GM12878 (cell line): ENCODE measurements at regions not wholly inside any gene's neighbourhood (a gene's known extent, or its start where the extent isn't known, plus 50 kb on each side); places are given as distances from the start of the nearest gene placed in this dataset.

Source experiments
- ATAC-seq: fragments of 200-7000 bp; cut with Tn5 transposase; 3 replicates; pipeline ENCODE4 v1.9.1; 2020; ENCODE audit warnings: mild to moderate bottlenecking, moderate library complexity
- BruUV-seq: library from RNA; stranded (reverse); fragments of 400-500 nt; replicated peaks from 2 replicates; lab custom pipeline; 2021; lab: Mats Ljungman, UMichigan
- CTCF ChIA-PET: fragments of 300-600 bp; sonication (Branson Sonifier 250); formaldehyde crosslinking; extraction: SDS; loops from one replicate; lab custom pipeline; 2021; ENCODE audit warnings: inconsistent platforms; lab: Yijun Ruan, JAX
- POLR2A ChIA-PET: fragments of 350-600 bp; formaldehyde crosslinking; extraction: SDS; loops from one replicate; lab custom pipeline; 2021; ENCODE audit warnings: inconsistent platforms; lab: Charles Lee
- RAD21 ChIA-PET: fragments of 300-600 bp; sonication (Branson Sonifier 250); formaldehyde crosslinking; loops from one replicate; lab custom pipeline; 2023; ENCODE audit warnings: antibody characterized with exemption; ENCODE audit not compliant: unreplicated experiment; lab: Charles Lee
- SMC1A ChIA-PET: fragments of 300-600 bp; sonication (Branson Sonifier 250); formaldehyde crosslinking; loops from one replicate; lab custom pipeline; 2023; ENCODE audit not compliant: unreplicated experiment, uncharacterized antibody; lab: Charles Lee
- DNase-seq: peaks from one replicate; pipeline ENCODE4 v3.0.0-alpha.2; 2011; ENCODE audit warnings: low read depth, low spot score
- FAIRE-seq: peaks from 3 replicates; lab custom pipeline; 2011; peaks lifted over from hg19 to GRCh38; lab: Jason Lieb, UNC
- H2AFZ ChIP-seq: 2 replicates; pipeline ENCODE4 v1.6.0; 2011; ENCODE audit warnings: low read depth, low read length, control low read depth; ENCODE audit not compliant: control insufficient read depth
- H3K27ac ChIP-seq: 2 replicates; pipeline ENCODE4 v1.5.1; 2011; ENCODE audit warnings: control low read depth; ENCODE audit not compliant: control insufficient read depth, insufficient read depth
- H3K27me3 ChIP-seq, 2 experiments: replicated peaks in 1 of 2; 2 replicates each; pipeline versions ENCODE4 v1.6.0 to v1.6.1; 2011; ENCODE audit warnings: low read length in 1 of 2; ENCODE audit not compliant: control insufficient read depth in 2 of 2, insufficient read depth in 2 of 2
- H3K36me3 ChIP-seq, 2 experiments: 2 replicates each; pipeline ENCODE4 v1.5.1; 2011; ENCODE audit warnings: low read length in 1 of 2; ENCODE audit not compliant: control insufficient read depth in 2 of 2, insufficient read depth in 2 of 2
- H3K4me1 ChIP-seq: 2 replicates; pipeline ENCODE4 v1.6.1; 2011; ENCODE audit warnings: mild to moderate bottlenecking, low read length, moderate library complexity, mixed read lengths; ENCODE audit not compliant: control insufficient read depth, insufficient read depth
- H3K4me2 ChIP-seq: 2 replicates; pipeline ENCODE4 v1.6.0; 2011; ENCODE audit warnings: control low read depth; ENCODE audit not compliant: control insufficient read depth, insufficient read depth
- H3K4me3 ChIP-seq: fragments of 200-600 bp; sonication (generic); 2 replicates; pipeline ENCODE4 v1.5.1; 2016
- H3K79me2 ChIP-seq: 2 replicates; pipeline ENCODE4 v1.6.0; 2011; ENCODE audit warnings: low read length; ENCODE audit not compliant: control insufficient read depth, insufficient read depth
- H3K9ac ChIP-seq: 2 replicates; pipeline ENCODE4 v1.8.0; 2011; ENCODE audit warnings: low read length, control low read depth, mixed read lengths; ENCODE audit not compliant: control insufficient read depth, insufficient read depth
- H3K9me3 ChIP-seq: replicated peaks from 3 replicates; pipeline ENCODE4 v1.5.1; 2011; ENCODE audit warnings: mild to moderate bottlenecking, low read length; ENCODE audit not compliant: control insufficient read depth, insufficient read depth
- H4K20me1 ChIP-seq: 2 replicates; pipeline ENCODE4 v1.6.0; 2011; ENCODE audit not compliant: control insufficient read depth, insufficient read depth
- BACH1 ChIP-seq: fragments of 450-650 bp; IDR thresholded peaks from 2 replicates; pipeline ENCODE4 v1.6.1; 2017; ENCODE audit warnings: mild to moderate bottlenecking, borderline replicate concordance
- CREB1 ChIP-seq: IDR thresholded peaks from 2 replicates; pipeline ENCODE4 v1.6.1; 2012; ENCODE audit warnings: low read depth, mild to moderate bottlenecking, inconsistent platforms
- E4F1 ChIP-seq: fragments of 450-650 bp; IDR thresholded peaks from 2 replicates; pipeline ENCODE4 v1.6.1; 2018; ENCODE audit warnings: borderline replicate concordance, mild to moderate bottlenecking; ENCODE audit not compliant: partially characterized antibody
- HDAC6 ChIP-seq: fragments of 200-600 bp; sonication (generic); IDR thresholded peaks from one replicate; pipeline ENCODE4 v1.8.0; 2017; ENCODE audit warnings: antibody characterized with exemption; ENCODE audit not compliant: unreplicated experiment
- MEF2B ChIP-seq: fragments of 450-650 bp; IDR thresholded peaks from 2 replicates; pipeline ENCODE4 v1.6.1; 2018; ENCODE audit warnings: mild to moderate bottlenecking, moderate library complexity; ENCODE audit not compliant: partially characterized antibody, poor library complexity, severe bottlenecking
- MXI1 ChIP-seq: fragments of 150-350 bp; IDR thresholded peaks from 2 replicates; pipeline ENCODE4 v1.6.1; 2011; ENCODE audit warnings: low read depth, mild to moderate bottlenecking, inconsistent platforms, low read length, improper control_type of control experiment
- MYC ChIP-seq: IDR thresholded peaks from 2 replicates; pipeline ENCODE4 v1.6.1; 2011; ENCODE audit warnings: mild to moderate bottlenecking, low read length, moderate library complexity, inconsistent platforms; ENCODE audit not compliant: insufficient read depth, insufficient replicate concordance, insufficient read length, severe bottlenecking
- POLR2AphosphoS2 ChIP-seq: IDR thresholded peaks from 2 replicates; pipeline ENCODE4 v1.6.1; 2011; ENCODE audit warnings: low read depth, mild to moderate bottlenecking, low read length, improper control_type of control experiment, moderate library complexity
- RELB ChIP-seq: fragments of 450-650 bp; IDR thresholded peaks from 2 replicates; pipeline ENCODE4 v1.6.1; 2017; ENCODE audit warnings: low read depth, mild to moderate bottlenecking, moderate library complexity
- WGBS: methylation state at CpG from one replicate; pipeline ENCODE4 v1.1.6; 2016; ENCODE audit warnings: low lambda C conversion rate; ENCODE audit not compliant: insufficient replicate concordance, insufficient coverage; ENCODE audit errors: missing lambda C conversion rate; 5-methylcytosine and 5-hydroxymethylcytosine counted together
- in situ Hi-C: fragments of 300-500 bp; cut with MboI; formaldehyde crosslinking; loops from 9 replicates; pipeline ENCODE4 v1.14.3; 2018; ENCODE audit warnings: mixed read lengths
- intact Hi-C: fragments of 100-400 bp; cut with micrococcal nuclease; formaldehyde crosslinking; loops from one replicate; pipeline ENCODE4 v1.14.2; 2022; ENCODE audit not compliant: unreplicated experiment

DNA sequence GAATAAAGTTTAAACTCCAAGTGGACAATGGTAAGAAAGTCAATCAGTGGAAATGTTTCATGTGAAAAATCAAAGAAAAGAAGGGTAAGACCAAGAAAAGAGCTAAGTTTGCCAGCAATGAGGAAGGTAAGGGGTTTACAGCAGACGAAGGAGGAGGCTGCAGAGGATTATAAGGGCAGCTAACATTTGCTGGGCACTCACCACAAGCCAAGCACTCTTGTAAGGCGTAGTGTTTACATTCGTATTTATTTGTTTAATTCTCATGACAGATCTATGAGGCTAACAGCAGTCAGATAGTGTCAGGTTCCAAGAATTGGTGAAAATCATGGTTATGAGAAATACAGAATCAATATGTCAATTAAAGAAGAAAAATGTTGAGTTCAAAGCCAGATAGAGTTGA, 75.2 kb upstream of the NGF start (continued):
- TF ChIP-seq MXI1 (no peak), MYC (no peak)

DNA sequence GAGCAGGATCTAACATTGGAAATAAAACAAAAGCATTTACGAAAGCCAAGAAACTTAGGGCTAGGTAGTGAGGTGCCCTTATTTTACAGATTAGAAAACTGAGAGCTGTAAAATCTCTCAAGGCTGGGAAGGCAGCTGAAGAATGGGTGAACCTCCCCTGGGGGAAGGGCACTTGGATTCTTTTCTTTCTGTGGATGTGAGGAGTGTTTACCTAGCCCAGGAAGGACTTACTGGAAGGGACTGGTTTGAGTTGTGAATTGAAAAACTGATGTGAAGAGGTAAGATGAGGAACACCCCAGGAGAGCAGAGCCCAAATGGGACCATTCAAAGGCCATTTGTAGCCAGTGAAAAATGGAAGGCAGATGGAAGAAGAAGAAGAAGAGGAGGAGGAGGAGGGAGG, 74.7 kb upstream of the NGF start:
- FAIRE-seq (no peak), DNase-seq (no peak), ATAC-seq (no peak)
- no peak overlapping the region for H3K27ac ChIP-seq
- in situ Hi-C loops (no loop called here), intact Hi-C loops (no loop called here)
- ChIA-PET RAD21 (no interaction called here), SMC1A (no interaction called here), CTCF (no interaction called here), POLR2A (no interaction called here)
- 0% methylated on average over 1 of the region's 1 CpG for WGBS
- H3K79me2 ChIP-seq, result no peaks in the 10 kb centered on the region
- no peaks in the 10 kb centered on the region; a peak in 1 of 4 replicates for H3K27me3 ChIP-seq
- no peaks in the 10 kb centered on the region for H3K9me3 ChIP-seq
- H4K20me1 ChIP-seq, result no peaks in the 10 kb centered on the region
- no peak overlapping the region for H2AFZ ChIP-seq
- no peak overlapping the region for H3K4me2 ChIP-seq
- no peaks in the 10 kb centered on the region for H3K36me3 ChIP-seq
- H3K4me3 ChIP-seq, result no peak overlapping the region
- no peaks in the 10 kb centered on the region for H3K4me1 ChIP-seq
- BruUV-seq, result no TSS peak
- H3K9ac ChIP-seq, result no peak overlapping the region
- no peak for TF ChIP-seq BACH1
- no peak for TF ChIP-seq MEF2B
- TF ChIP-seq E4F1, result no peak
- TF ChIP-seq POLR2AphosphoS2, result no peak
- TF ChIP-seq RELB, result no peak
- TF ChIP-seq CREB1, result no peak
- TF ChIP-seq HDAC6, result no peak
